Suprapubic skin (tissue), 4 donors: ENCODE measurements at regions not wholly inside any gene's neighbourhood (a gene's known extent, or its start where the extent isn't known, plus 50 kb on each side); places are given as distances from the start of the nearest gene placed in this dataset.

Source experiments
- DNase-seq, 2 donors: peaks; one replicate each; pipeline ENCODE4 v3.0.0-alpha.2; 2019; ENCODE audit warnings: low spot score in 2 of 2
- H3K27ac ChIP-seq: fragments of 200-600 bp; sonication (generic); one replicate; pipeline ENCODE4 v1.5.1; 2019
- H3K27me3 ChIP-seq: fragments of 200-600 bp; sonication (generic); one replicate; pipeline ENCODE4 v1.5.1; 2019
- H3K36me3 ChIP-seq: fragments of 200-600 bp; sonication (generic); one replicate; pipeline ENCODE4 v1.5.1; 2019
- H3K4me1 ChIP-seq: fragments of 200-600 bp; sonication (generic); one replicate; pipeline ENCODE4 v1.5.1; 2019
- H3K4me3 ChIP-seq: fragments of 200-600 bp; sonication (generic); one replicate; pipeline ENCODE4 v1.5.1; 2019; ENCODE audit warnings: mild to moderate bottlenecking
- H3K9me3 ChIP-seq: fragments of 200-600 bp; sonication (generic); one replicate; pipeline ENCODE4 v1.5.1; 2019
- EP300 ChIP-seq: sonication (generic); formaldehyde crosslinking; IDR thresholded peaks from one replicate; pipeline ENCODE4 v1.6.1; 2017; ENCODE audit warnings: antibody characterized with exemption
- POLR2A ChIP-seq, 2 donors: fragments of 450-650 bp; IDR thresholded peaks; one replicate each; pipeline ENCODE4 v1.6.1; 2017; ENCODE audit warnings: antibody characterized with exemption in 2 of 2, mild to moderate bottlenecking in 2 of 2, moderate library complexity in 2 of 2
- POLR2AphosphoS5 ChIP-seq, 3 donors: sonication (generic); formaldehyde crosslinking; IDR thresholded peaks; one replicate each; pipeline ENCODE4 v1.6.1; 2017; ENCODE audit warnings: antibody characterized with exemption in 3 of 3
- WGBS: methylation state at CpG from one replicate; pipeline ENCODE4 v1.1.5; 2018; 5-methylcytosine and 5-hydroxymethylcytosine counted together
- TF ChIP-seq, protein P1 (sequence below), 2 donors: fragments of 200-600 bp in 1 of 2; fragments of 450-650 bp in 1 of 2; sonication (generic) in 1 of 2; IDR thresholded peaks; one replicate each; pipeline ENCODE4 v1.5.1; 2016 to 2019; ENCODE audit warnings: antibody characterized with exemption in 2 of 2, mild to moderate bottlenecking in 1 of 2, moderate library complexity in 1 of 2

DNA sequence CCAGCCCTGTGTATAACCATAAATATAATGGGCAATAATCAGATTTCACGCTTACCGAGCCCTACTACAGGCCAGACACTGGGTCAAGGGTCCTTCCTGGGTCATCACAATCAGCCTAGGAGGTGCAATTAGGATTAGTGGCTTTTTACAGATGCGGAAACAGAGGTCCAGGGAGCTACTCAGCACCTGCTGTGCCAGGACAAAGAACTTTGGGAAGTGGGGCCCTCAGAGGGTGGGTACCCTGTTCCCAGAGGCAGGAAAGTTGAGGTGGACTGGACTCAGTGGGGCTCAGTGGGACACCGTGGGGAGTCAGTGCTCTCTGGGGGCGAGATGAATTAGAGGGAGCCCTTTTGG is 77.2 kb downstream of the CEBPB start:
- Histone ChIP-seq H3K27me3 (no peaks in the 10 kb centered on the region), H3K36me3 (no peaks in the 10 kb centered on the region), H3K4me1 (peaks cover 28% of the 10 kb centered on the region), H3K27ac (peak overlapping the region; percentile 70), H3K9me3 (no peaks in the 10 kb centered on the region), H3K4me3 (no peak overlapping the region)
- TF ChIP-seq POLR2AphosphoS5 (IDR thresholded peaks at IDR 0.05) (no peak), EP300 (no peak), POLR2A (IDR thresholded peaks at IDR 0.05) (no peak)
- TF ChIP-seq, protein P1, sequence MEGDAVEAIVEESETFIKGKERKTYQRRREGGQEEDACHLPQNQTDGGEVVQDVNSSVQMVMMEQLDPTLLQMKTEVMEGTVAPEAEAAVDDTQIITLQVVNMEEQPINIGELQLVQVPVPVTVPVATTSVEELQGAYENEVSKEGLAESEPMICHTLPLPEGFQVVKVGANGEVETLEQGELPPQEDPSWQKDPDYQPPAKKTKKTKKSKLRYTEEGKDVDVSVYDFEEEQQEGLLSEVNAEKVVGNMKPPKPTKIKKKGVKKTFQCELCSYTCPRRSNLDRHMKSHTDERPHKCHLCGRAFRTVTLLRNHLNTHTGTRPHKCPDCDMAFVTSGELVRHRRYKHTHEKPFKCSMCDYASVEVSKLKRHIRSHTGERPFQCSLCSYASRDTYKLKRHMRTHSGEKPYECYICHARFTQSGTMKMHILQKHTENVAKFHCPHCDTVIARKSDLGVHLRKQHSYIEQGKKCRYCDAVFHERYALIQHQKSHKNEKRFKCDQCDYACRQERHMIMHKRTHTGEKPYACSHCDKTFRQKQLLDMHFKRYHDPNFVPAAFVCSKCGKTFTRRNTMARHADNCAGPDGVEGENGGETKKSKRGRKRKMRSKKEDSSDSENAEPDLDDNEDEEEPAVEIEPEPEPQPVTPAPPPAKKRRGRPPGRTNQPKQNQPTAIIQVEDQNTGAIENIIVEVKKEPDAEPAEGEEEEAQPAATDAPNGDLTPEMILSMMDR (IDR thresholded peaks at IDR 0.05) = no peak
- 56% methylated on average over 5 of the region's 5 CpGs for WGBS
- no peak for DNase-seq

DNA sequence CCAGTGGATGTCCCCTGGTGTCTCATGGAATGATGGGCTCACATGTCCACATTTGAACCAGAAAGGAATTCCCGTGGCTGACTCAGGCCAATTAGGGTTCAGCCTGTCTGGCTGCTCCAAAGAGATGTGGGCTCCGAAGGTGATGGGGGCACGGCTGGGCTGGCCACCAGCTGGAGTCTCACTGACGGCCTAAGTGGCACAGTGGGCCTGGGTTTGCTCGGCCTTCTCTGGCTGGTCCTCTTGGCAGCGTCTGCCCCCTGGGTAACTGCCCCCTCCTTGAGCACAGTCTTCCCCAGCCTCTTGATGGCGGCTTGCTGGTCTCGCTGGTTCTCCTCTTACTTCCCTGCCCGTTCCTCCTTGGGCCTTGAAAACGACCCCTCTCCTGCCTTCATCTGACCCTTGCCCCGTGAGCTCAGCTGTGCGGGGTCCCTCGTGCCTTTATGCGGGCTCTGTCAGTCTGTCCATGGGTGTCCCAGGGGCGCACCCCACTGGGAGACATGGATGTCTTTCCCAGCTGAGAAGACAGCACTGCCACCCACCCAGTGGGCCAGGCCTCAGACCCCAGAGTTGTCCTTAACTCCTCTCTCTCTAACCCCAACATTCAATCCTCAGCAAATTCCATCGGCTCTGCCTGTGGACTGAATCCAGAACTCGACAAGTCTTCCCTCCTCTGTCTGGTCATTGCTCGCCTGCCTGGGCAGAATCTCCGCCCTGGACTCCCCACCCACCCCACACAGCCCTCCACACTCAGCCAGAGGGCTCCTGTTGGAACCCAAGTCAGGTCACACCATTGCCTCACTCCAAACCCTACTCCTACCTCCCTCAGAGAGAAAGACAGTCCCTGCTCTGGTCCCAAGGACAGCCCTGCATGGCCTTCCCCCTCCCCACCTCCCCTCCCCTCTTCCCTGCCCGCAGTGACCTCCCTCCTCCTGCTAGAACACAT is 78.7 kb downstream of the CEBPB start:
- no peak for DNase-seq
- H3K4me1 ChIP-seq = peaks cover 39% of the 10 kb centered on the region
- H3K27me3 ChIP-seq = no peaks in the 10 kb centered on the region
- no peak overlapping the region for H3K27ac ChIP-seq
- TF ChIP-seq EP300 = no peak
- no peak for TF ChIP-seq POLR2A (IDR thresholded peaks at IDR 0.05)
- no peak for TF ChIP-seq POLR2AphosphoS5 (IDR thresholded peaks at IDR 0.05)
- TF ChIP-seq, protein P1 (IDR thresholded peaks at IDR 0.05) = no peak
- 82% methylated on average over 17 of the region's 20 CpGs for WGBS
- no peak overlapping the region for H3K4me3 ChIP-seq
- no peaks in the 10 kb centered on the region for H3K9me3 ChIP-seq
- H3K36me3 ChIP-seq = no peaks in the 10 kb centered on the region

DNA sequence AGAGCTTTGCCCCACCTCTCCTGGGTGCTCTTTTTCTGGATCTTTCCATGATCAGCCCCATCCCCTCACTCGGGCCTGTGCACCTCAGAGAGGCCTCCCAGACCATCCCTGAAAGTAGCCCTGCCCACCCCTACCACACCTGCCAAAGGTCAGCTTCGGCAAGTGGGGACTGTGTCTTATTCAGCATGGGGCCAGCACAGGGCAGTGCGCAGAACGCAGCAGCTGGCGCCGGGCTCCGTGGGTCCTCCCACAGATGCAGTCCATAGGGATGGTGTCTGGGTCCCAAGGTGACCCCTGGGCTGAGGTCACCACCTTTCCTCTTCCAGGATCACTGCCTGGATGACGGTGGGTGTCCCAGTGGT is 79.4 kb downstream of the CEBPB start:
- no peaks in the 10 kb centered on the region for H3K9me3 ChIP-seq
- H3K27me3 ChIP-seq = no peaks in the 10 kb centered on the region
- TF ChIP-seq, protein P1 (IDR thresholded peaks at IDR 0.05) = no peak
- TF ChIP-seq POLR2A (IDR thresholded peaks at IDR 0.05) (no peak), POLR2AphosphoS5 (IDR thresholded peaks at IDR 0.05) (no peak), EP300 (no peak)
- no peak overlapping the region for H3K4me3 ChIP-seq
- WGBS = 93% methylated on average over 8 of the region's 8 CpGs
- H3K27ac ChIP-seq = no peak overlapping the region
- no peaks in the 10 kb centered on the region for H3K36me3 ChIP-seq
- DNase-seq = no peak
- H3K4me1 ChIP-seq = peaks cover 39% of the 10 kb centered on the region

DNA sequence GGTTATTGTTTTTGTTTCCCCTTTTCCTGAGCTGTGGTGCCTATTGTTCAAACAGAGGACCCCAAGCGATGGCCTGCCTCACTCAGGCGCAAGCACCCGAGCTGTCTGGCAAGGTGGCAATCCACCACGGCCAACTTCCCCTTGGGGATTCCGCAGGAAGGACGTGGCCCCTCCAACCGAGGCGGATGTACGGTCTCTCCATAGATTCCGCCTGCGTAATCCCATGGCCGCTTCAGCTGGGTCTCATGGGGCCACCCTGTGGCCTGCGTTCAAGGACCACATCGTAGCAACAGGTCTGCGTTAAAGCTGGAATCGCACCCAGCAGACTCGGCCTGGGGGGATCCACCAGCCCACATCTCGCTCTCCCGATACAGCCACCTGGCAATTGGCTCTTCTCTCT is 79.9 kb downstream of the CEBPB start:
- no peak overlapping the region for H3K27ac ChIP-seq
- no peak for DNase-seq
- WGBS = 68% methylated on average over 19 of the region's 19 CpGs
- no peak overlapping the region for H3K4me3 ChIP-seq
- no peaks in the 10 kb centered on the region for H3K27me3 ChIP-seq
- H3K36me3 ChIP-seq = no peaks in the 10 kb centered on the region
- H3K9me3 ChIP-seq = no peaks in the 10 kb centered on the region
- H3K4me1 ChIP-seq = peaks cover 39% of the 10 kb centered on the region
- no peak for TF ChIP-seq EP300
- no peak for TF ChIP-seq POLR2A (IDR thresholded peaks at IDR 0.05)
- no peak for TF ChIP-seq POLR2AphosphoS5 (IDR thresholded peaks at IDR 0.05)
- TF ChIP-seq, protein P1 (IDR thresholded peaks at IDR 0.05) = no peak

DNA sequence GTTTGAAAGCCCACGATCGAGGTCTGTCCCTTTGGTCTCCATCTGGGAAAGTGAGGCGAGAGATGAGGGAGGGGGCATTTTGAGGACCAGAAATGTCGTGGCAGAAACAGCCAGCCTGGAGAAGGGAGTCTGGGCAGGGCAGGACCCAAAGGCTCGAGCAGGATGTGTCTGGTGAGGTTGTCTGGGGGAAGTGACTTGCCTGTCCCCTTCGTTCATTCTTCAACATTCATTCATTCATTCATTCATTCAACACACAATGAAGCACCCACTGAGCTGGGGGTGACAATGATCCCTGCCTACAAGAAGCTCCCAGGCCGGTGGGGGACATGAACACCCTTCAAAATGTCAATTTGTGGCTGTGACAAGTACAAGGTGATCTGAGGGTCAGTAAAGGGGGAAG is 80.5 kb downstream of the CEBPB start:
- Histone ChIP-seq H3K4me3 (no peak overlapping the region), H3K4me1 (peaks cover 40% of the 10 kb centered on the region), H3K27me3 (no peaks in the 10 kb centered on the region), H3K36me3 (no peaks in the 10 kb centered on the region), H3K27ac (no peak overlapping the region), H3K9me3 (no peaks in the 10 kb centered on the region)
- DNase-seq = no peak
- 79% methylated on average over 7 of the region's 7 CpGs for WGBS
- TF ChIP-seq EP300 (no peak), POLR2AphosphoS5 (IDR thresholded peaks at IDR 0.05) (no peak), POLR2A (IDR thresholded peaks at IDR 0.05) (no peak)
- TF ChIP-seq, protein P1 (IDR thresholded peaks at IDR 0.05) = no peak
